IMR-90 (cell line): ENCODE measurements at regions not wholly inside any gene's neighbourhood (a gene's known extent, or its start where the extent isn't known, plus 50 kb on each side); places are given as distances from the start of the nearest gene placed in this dataset.

ENCODE experiments used
- ATAC-seq: fragments of 200-7000 bp; cut with Tn5 transposase; 2 replicates; pipeline ENCODE4 v1.9.1; 2020; ENCODE audit warnings: low read depth, mild to moderate bottlenecking, moderate library complexity
- BruUV-seq: library from RNA; stranded (reverse); fragments of 400-500 nt; replicated peaks from 2 replicates; lab custom pipeline; 2021; lab: Mats Ljungman, UMichigan
- CTCF ChIA-PET: fragments of 300-600 bp; formaldehyde crosslinking; extraction: SDS; loops from one replicate; lab custom pipeline; 2021; ENCODE audit warnings: antibody characterized with exemption; lab: Yijun Ruan, JAX
- POLR2A ChIA-PET: fragments of 300-600 bp; sonication (Branson Sonifier 250); formaldehyde crosslinking; loops from one replicate; lab custom pipeline; 2022; ENCODE audit warnings: antibody characterized with exemption; ENCODE audit not compliant: unreplicated experiment; lab: Charles Lee
- DNase-seq: peaks from one replicate; pipeline ENCODE4 v3.0.0; 2013
- H2AFZ ChIP-seq: replicated peaks from 2 replicates; pipeline ENCODE3; 2013; ENCODE audit warnings: low read length, mild to moderate bottlenecking; ENCODE audit not compliant: poor library complexity
- H2AK5ac ChIP-seq: 2 replicates; pipeline ENCODE4 v1.6.1; 2013; ENCODE audit warnings: low read depth, low read length, inconsistent platforms
- H2AK9ac ChIP-seq: replicated peaks from 2 replicates; pipeline ENCODE3; 2013; ENCODE audit warnings: mild to moderate bottlenecking, low read depth, low read length, moderate library complexity; ENCODE audit not compliant: poor library complexity
- H2BK120ac ChIP-seq: 2 replicates; pipeline ENCODE4 v1.6.1; 2013; ENCODE audit warnings: low read depth, low read length, inconsistent platforms
- H2BK15ac ChIP-seq: 3 replicates; pipeline ENCODE4 v1.6.1; 2013; ENCODE audit warnings: low read depth, low read length, inconsistent platforms
- H2BK20ac ChIP-seq: 2 replicates; pipeline ENCODE4 v1.6.1; 2013; ENCODE audit warnings: low read depth, mild to moderate bottlenecking, inconsistent platforms, low read length, moderate library complexity
- H2BK5ac ChIP-seq: 2 replicates; pipeline ENCODE4 v1.6.1; 2013; ENCODE audit warnings: mild to moderate bottlenecking, low read depth, low read length, inconsistent platforms; ENCODE audit not compliant: poor library complexity, severe bottlenecking
- H3K14ac ChIP-seq: replicated peaks from 2 replicates; pipeline ENCODE4 v1.6.1; 2013; ENCODE audit warnings: low read depth, low read length, inconsistent platforms
- H3K18ac ChIP-seq: 2 replicates; pipeline ENCODE4 v1.6.1; 2013; ENCODE audit warnings: low read depth, low read length, control low read depth
- H3K23ac ChIP-seq: 2 replicates; pipeline ENCODE4 v1.6.1; 2013; ENCODE audit warnings: low read depth, low read length, inconsistent platforms
- H3K27ac ChIP-seq: 2 replicates; pipeline ENCODE4 v1.5.1; 2013; ENCODE audit warnings: mild to moderate bottlenecking, control low read depth, low read length; ENCODE audit not compliant: insufficient read depth
- H3K27me3 ChIP-seq: 2 replicates; pipeline ENCODE4 v1.6.1; 2013; ENCODE audit warnings: low read length; ENCODE audit not compliant: control insufficient read depth, insufficient read depth
- H3K36me3 ChIP-seq: 2 replicates; pipeline ENCODE4 v1.6.1; 2013; ENCODE audit warnings: low read length, mixed read lengths; ENCODE audit not compliant: control insufficient read depth, insufficient read depth
- H3K4ac ChIP-seq: 2 replicates; pipeline ENCODE4 v1.6.1; 2013; ENCODE audit warnings: low read depth, low read length, inconsistent platforms
- H3K4me1 ChIP-seq: 2 replicates; pipeline ENCODE4 v1.6.1; 2013; ENCODE audit warnings: low read length, mixed read lengths; ENCODE audit not compliant: control insufficient read depth, insufficient read depth
- H3K4me2 ChIP-seq: 2 replicates; pipeline ENCODE4 v1.6.1; 2013; ENCODE audit warnings: low read depth, mild to moderate bottlenecking, control low read depth, low read length, moderate library complexity
- H3K4me3 ChIP-seq: 2 replicates; pipeline ENCODE4 v1.5.1; 2013; ENCODE audit warnings: low read depth, mild to moderate bottlenecking, control low read depth, low read length, moderate library complexity; ENCODE audit not compliant: insufficient read depth
- H3K56ac ChIP-seq: 2 replicates; pipeline ENCODE4 v1.6.1; 2013; ENCODE audit warnings: low read length, inconsistent platforms; ENCODE audit not compliant: insufficient read depth; ENCODE audit errors: extremely low read depth
- H3K79me1 ChIP-seq, 2 experiments: 2 replicates each; pipeline ENCODE4 v1.6.1; 2013; ENCODE audit warnings: low read length in 2 of 2, inconsistent platforms in 1 of 2, low read depth in 1 of 2
- H3K9ac ChIP-seq: 2 replicates; pipeline ENCODE4 v1.6.1; 2013; ENCODE audit warnings: low read depth, low read length, control low read depth
- H3K9me1 ChIP-seq: 2 replicates; pipeline ENCODE4 v1.6.1; 2013; ENCODE audit warnings: low read length, inconsistent platforms; ENCODE audit not compliant: insufficient read depth
- H3K9me3 ChIP-seq: 2 replicates; pipeline ENCODE4 v1.6.1; 2013; ENCODE audit warnings: low read length; ENCODE audit not compliant: control insufficient read depth, insufficient read depth
- H4K20me1 ChIP-seq: 2 replicates; pipeline ENCODE4 v1.6.1; 2013; ENCODE audit warnings: low read length, inconsistent platforms; ENCODE audit not compliant: insufficient read depth
- H4K5ac ChIP-seq: 2 replicates; pipeline ENCODE4 v1.6.1; 2013; ENCODE audit warnings: mild to moderate bottlenecking, low read depth, low read length, control low read depth
- H4K8ac ChIP-seq, 2 experiments: 2 replicates each; pipeline ENCODE4 v1.6.1; 2013; ENCODE audit warnings: low read depth in 2 of 2, low read length in 2 of 2, control low read depth in 1 of 2, inconsistent platforms in 1 of 2
- H4K91ac ChIP-seq: 2 replicates; pipeline ENCODE4 v1.6.1; 2013; ENCODE audit warnings: low read depth, low read length, inconsistent platforms; ENCODE audit not compliant: insufficient read depth
- NFE2L2 ChIP-seq: fragments of 150-350 bp; IDR thresholded peaks from 2 replicates; pipeline ENCODE4 v1.6.1; 2016; ENCODE audit warnings: low read depth, mild to moderate bottlenecking, low read length
- RAD21 ChIP-seq: IDR thresholded peaks from 2 replicates; pipeline ENCODE4 v1.6.1; 2012; ENCODE audit warnings: low read length, improper control_type of control experiment
- RFX5 ChIP-seq: IDR thresholded peaks from 2 replicates; pipeline ENCODE4 v1.8.0; 2012; ENCODE audit warnings: low read depth, mild to moderate bottlenecking, low read length, moderate library complexity
- WGBS, 2 experiments: methylation state at CpG; one replicate each; pipeline versions ENCODE4 v1.1.5 to v1.1.7; 2013; ENCODE audit warnings: missing lambda C conversion rate in 2 of 2; ENCODE audit not compliant: insufficient read length in 1 of 2; ENCODE audit errors: extremely low coverage in 2 of 2; 5-methylcytosine and 5-hydroxymethylcytosine counted together
- dilution Hi-C: fragments of 300-500 bp; cut with HindIII; formaldehyde crosslinking; loops from one replicate; pipeline ENCODE4 v1.14.3; 2018; ENCODE audit warnings: low sequenced_read_pairs; ENCODE audit not compliant: unreplicated experiment
- in situ Hi-C: fragments of 300-500 bp; cut with MboI; formaldehyde crosslinking; loops from 3 replicates; pipeline ENCODE4 v1.14.3; 2019; ENCODE audit warnings: low sequenced_read_pairs, inconsistent platforms, mixed read lengths
- intact Hi-C: fragments of 100-400 bp; cut with micrococcal nuclease; formaldehyde crosslinking; loops from 2 replicates; pipeline ENCODE4 v1.10.0; 2022

DNA sequence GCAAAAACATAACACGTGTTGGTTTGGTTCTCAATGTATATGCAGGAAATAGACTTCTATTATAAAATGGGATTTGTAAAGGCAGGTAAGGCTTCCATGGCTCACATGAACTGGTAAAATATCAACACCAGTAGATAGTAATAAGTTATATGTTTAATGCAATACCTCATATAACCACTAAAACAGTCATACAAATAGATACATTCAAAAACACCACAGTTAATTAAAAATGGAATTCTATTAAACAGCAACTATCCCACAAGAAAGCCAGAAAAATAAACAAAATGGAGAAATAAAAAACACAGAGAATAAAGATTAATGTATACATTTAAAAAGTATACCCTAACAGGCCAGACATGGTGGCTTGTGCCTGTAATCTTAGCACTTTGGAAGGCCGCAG, 243.8 kb upstream of the LRATD1 start:
- no peak overlapping the region for H2BK5ac ChIP-seq
- no peak overlapping the region for H4K8ac ChIP-seq
- no peak overlapping the region for H4K5ac ChIP-seq
- no TSS peak for BruUV-seq
- DNase-seq (no peak), ATAC-seq (no peak)
- no peaks in the 10 kb centered on the region for H3K9me3 ChIP-seq
- H4K91ac ChIP-seq: no peak overlapping the region
- no peak overlapping the region for H3K18ac ChIP-seq
- no peak overlapping the region for H3K14ac ChIP-seq
- H2BK120ac ChIP-seq: no peak overlapping the region
- H2AFZ ChIP-seq: no peak overlapping the region
- POLR2A ChIA-PET: interaction anchor here (0.7 kb wide), 1 partner anchor 37 kb away, joined by 4 read pairs; no protein-coding TSS in a partner anchor
- H2AK9ac ChIP-seq: no peak overlapping the region
- no peak overlapping the region for H2BK15ac ChIP-seq
- H4K20me1 ChIP-seq: no peaks in the 10 kb centered on the region
- no peak overlapping the region for H3K23ac ChIP-seq
- no peak overlapping the region for H2AK5ac ChIP-seq
- H3K27ac ChIP-seq: no peak overlapping the region
- intact Hi-C loops: no loop called here
- in situ Hi-C loops: no loop called here
- dilution Hi-C loops: no loop called here
- CTCF ChIA-PET: no interaction called here
- no peak overlapping the region for H3K4ac ChIP-seq
- H3K9ac ChIP-seq: no peak overlapping the region
- H3K27me3 ChIP-seq: no peaks in the 10 kb centered on the region
- H3K4me2 ChIP-seq: no peak overlapping the region
- no peak for TF ChIP-seq RAD21
- TF ChIP-seq NFE2L2: no peak
- no peak for TF ChIP-seq RFX5
- H3K36me3 ChIP-seq: no peaks in the 10 kb centered on the region
- H3K9me1 ChIP-seq: no peaks in the 10 kb centered on the region
- H3K79me1 ChIP-seq: no peaks in the 10 kb centered on the region
- no peak overlapping the region for H3K4me3 ChIP-seq
- WGBS, 2 experiments: no CpG with 5 or more reads among the region's 2 CpGs
- H3K56ac ChIP-seq: no peak overlapping the region
- H2BK20ac ChIP-seq: no peak overlapping the region
- no peaks in the 10 kb centered on the region for H3K4me1 ChIP-seq
